Suppressor macrophage treated with lipopolysaccharide for 1 hour (primary cell): ENCODE measurements at regions not wholly inside any gene's neighbourhood (a gene's known extent, or its start where the extent isn't known, plus 50 kb on each side); places are given as distances from the start of the nearest gene placed in this dataset.
"Not testable (repeated sequence)": the region's sequence is repeated elsewhere in the genome, so short reads cannot be mapped to it uniquely, and the experiment has no call there.

ENCODE experiments used
- DNase-seq, 3 donors: peaks; one replicate each; pipeline ENCODE4 v3.0.0-alpha.2; 2020 to 2022

- no peak for DNase-seq
These were observed 850.2 kb downstream of the BRINP3 start for GRCh38 chr1:189627427-189627826.

GRCh38 chr1:189628857-189629256 lies 848.8 kb downstream of the BRINP3 start:
- DNase-seq = no peak

- no peak for DNase-seq
These were observed 844.0 kb downstream of the BRINP3 start for GRCh38 chr1:189633658-189634057.

- DNase-seq = no peak
These were observed 840.6 kb downstream of the BRINP3 start for GRCh38 chr1:189637041-189637440.

- not testable (repeated sequence) for DNase-seq
These were observed 833.5 kb downstream of the BRINP3 start for GRCh38 chr1:189644156-189644555.

DNA sequence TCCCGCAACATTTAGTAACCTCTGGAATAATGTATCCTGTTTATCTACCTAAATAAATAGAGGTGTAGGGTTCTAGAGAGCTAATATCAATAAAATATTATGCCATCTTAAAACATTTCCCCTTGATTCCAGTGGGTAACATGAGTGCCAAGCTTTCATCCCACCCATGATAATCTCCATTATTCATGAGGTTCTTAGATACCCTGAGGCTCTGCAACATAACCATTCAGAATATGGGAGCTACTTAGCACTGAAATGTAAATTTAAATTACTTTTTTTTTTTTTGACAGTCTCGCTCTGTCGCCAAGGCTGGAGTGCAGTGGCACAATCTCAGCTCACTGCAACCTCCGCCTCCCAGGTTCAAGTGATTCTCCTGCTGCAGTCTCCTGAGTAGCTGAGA lies 832.7 kb downstream of the BRINP3 start:
- DNase-seq = no peak

GRCh38 chr1:189646066-189646465 lies 831.6 kb downstream of the BRINP3 start:
- no peak for DNase-seq

- DNase-seq = no peak
These were observed 822.8 kb downstream of the BRINP3 start for GRCh38 chr1:189654906-189655305.

DNA sequence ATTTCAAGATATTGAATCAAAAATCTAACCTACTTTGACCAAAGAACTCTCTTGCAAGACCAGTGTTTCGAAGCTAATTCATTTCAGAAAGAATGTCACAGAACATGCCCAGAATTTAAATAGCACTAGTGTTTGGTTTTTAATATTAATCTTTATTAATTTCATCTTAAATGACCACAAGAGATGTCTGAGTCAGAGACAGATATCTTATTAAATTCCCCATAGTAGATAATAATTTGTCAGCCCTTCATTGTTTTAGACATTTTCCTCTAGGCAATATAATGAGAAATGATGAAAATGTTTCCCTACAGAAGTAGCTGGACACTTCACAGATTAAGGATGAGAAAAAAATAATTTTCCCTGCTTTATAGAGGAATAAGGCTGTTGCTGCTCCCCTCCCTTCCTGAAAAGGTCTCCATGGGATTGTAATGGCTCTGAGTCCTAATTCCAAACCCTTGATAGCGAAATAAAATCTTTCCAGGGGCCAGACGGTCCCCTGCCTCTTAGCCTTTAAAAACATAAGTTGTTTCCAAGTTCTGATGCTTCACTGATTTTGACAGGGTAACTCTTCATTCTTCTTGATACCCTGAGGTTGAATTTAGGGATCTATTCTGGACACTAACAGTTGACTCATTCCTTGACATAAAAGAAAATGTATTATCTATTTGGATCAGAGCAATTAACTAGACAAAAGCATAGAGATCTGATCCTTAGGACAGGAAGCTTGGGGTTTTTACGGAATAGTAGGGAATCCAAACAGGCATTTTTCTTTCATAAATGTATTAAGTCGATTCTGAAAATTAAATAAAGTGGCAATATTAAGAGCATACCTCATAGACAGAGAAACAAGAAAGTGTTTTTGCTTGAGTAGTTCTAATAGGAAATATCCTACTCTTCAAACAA lies 820.8 kb downstream of the BRINP3 start:
- DNase-seq = no peak

DNA sequence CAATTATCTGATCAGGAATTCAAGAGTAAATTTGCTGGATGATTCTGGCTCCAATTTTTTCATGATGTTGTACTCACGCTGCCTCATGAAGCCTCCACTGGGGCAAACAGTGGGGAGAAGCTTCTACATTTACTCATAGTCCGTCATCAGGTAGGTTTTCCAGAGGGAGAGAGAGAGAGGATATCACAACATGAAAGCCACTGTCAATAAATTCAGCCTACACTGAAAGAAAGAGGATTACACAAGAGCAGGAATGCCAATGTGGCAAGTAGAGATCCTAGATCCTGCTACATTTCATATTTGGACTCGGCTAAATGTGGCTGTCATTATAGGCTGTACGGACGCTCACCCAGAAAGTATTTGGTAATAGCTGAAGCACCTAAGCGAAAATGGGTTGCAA lies 819.9 kb downstream of the BRINP3 start:
- DNase-seq = no peak

GRCh38 chr1:189658381-189658780 lies 819.3 kb downstream of the BRINP3 start:
- DNase-seq = no peak

DNA sequence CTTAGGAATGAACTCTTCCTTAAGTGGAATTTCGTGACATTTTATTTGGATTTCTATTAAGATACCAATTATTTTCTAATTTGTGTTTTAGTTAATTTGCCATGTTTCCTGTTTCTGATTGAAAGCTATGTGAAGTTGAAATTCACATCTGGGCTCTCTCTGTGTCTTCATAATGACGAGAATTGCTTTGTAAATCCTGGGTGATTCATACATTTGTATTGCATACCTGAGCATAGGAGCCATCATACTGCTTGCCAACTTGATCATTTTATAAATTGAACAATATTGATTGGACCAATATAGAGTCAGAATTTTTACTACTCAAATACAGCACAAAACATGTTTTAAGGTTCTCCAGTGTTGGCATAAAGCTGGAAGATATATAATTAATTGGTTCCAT lies 817.9 kb downstream of the BRINP3 start:
- DNase-seq = no peak

DNA sequence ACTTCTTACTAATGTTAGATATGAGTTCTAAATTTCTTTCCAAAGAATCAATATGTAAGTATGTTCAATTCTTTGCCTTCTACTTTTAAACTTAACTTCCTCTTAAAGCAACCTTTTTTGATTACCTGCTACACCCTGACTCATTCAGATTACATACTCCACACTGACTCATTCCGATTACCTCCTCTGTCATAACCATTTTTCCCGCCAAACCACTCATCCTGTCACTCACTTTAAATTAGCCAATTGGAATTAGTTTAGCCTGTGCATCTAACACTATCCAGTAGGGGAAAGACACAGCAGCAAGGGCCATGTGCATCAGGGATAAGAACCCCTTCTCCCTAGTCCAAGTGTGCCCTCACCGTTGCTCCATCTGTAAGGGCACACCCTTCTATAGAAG lies 815.5 kb downstream of the BRINP3 start:
- DNase-seq = no peak

DNA sequence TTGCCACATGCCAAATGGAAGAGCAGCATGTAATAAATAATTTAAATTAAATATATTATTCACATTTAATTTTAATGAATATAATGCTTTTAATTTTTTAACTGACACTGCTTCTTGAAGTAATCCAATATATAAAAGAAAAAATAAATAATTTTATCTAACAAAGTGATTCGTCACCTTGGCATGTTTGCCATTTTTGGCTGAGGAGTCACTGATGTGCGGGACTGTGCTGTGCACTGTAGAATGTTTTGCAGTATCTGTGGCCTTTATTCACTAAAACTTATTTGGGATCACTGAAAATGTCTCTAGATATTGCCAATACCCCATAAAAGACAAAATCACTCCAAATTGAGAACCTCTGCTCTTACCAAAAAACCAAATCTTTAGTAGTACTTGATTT lies 807.8 kb downstream of the BRINP3 start:
- DNase-seq = no peak

- no peak for DNase-seq
These were observed 804.4 kb downstream of the BRINP3 start for GRCh38 chr1:189673217-189673616.

GRCh38 chr1:189675712-189676244 lies 801.9 kb downstream of the BRINP3 start:
- no peak for DNase-seq

- DNase-seq = no peak
These were observed 798.9 kb downstream of the BRINP3 start for GRCh38 chr1:189678779-189679178.

DNA sequence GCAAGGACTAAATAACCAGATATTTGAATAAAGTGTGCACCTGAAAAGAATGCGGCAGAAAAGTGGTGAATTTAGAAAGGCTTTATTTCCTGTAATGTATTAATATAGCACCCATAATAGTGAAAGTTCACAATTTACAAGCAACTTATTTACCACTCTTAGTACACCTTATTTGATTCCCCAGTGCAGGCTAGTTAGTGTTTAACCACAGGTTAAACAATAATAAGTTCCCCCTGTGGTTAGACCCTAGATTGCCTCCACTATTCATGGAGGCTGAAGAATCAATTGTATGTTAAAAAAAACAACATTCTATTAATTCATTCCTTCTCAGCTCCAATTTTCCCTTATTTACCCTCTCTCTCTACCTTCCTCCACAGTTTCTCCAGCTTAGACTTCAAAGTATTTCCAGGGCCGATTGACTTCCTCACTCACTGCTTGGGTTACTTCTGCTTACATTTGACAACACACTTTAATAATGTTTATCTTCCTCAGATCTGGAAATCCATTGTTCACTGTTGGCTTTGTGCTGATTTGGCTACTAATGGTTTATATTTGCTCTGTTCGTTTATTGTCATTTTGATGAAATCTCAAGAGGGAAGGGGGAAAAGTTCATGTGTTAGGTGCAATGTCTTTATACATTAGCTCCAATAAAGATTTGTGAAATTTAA lies 796.3 kb downstream of the BRINP3 start:
- DNase-seq = no peak

- DNase-seq = no peak
These were observed 795.1 kb downstream of the BRINP3 start for GRCh38 chr1:189682591-189682990.

GRCh38 chr1:189686288-189686687 lies 791.4 kb downstream of the BRINP3 start:
- no peak for DNase-seq

DNA sequence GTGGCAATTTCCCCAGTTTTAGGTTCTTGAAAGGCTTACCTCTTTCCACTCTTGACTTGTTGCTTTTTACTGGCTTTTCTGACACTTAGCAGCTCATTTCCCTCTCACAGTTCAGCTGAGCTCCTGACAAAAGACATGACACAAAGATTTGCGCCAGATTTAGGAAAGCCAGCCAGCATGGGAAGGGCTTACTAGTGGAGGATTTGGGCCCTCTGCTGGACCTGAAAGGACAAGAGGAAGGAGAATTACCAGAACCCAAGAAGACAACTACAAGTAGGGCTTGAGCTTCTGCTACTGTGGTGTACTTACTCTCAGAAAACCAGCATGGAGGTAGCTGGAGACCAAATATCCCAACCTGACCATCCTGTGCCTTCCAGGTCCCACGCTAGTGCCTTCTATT lies 784.5 kb downstream of the BRINP3 start:
- no peak for DNase-seq

- DNase-seq = no peak
These were observed 781.4 kb downstream of the BRINP3 start for GRCh38 chr1:189696297-189696696.

GRCh38 chr1:189697113-189697512 lies 780.6 kb downstream of the BRINP3 start:
- no peak for DNase-seq

GRCh38 chr1:189701606-189702005 lies 776.1 kb downstream of the BRINP3 start:
- DNase-seq = no peak
